GM12872 (cell line): ENCODE measurements at regions not wholly inside any gene's neighbourhood (a gene's known extent, or its start where the extent isn't known, plus 50 kb on each side); places are given as distances from the start of the nearest gene placed in this dataset.

Experiments used
- TF ChIP-seq, protein P1 (sequence below): IDR thresholded peaks from 3 replicates; pipeline ENCODE4 v1.5.1; 2011; ENCODE audit warnings: low read depth, mild to moderate bottlenecking, low read length, moderate library complexity; ENCODE audit not compliant: insufficient read depth

GRCh38 chr18:37956020-37956419 lies 390.4 kb upstream of the CELF4 start:
- TF ChIP-seq, protein P1, sequence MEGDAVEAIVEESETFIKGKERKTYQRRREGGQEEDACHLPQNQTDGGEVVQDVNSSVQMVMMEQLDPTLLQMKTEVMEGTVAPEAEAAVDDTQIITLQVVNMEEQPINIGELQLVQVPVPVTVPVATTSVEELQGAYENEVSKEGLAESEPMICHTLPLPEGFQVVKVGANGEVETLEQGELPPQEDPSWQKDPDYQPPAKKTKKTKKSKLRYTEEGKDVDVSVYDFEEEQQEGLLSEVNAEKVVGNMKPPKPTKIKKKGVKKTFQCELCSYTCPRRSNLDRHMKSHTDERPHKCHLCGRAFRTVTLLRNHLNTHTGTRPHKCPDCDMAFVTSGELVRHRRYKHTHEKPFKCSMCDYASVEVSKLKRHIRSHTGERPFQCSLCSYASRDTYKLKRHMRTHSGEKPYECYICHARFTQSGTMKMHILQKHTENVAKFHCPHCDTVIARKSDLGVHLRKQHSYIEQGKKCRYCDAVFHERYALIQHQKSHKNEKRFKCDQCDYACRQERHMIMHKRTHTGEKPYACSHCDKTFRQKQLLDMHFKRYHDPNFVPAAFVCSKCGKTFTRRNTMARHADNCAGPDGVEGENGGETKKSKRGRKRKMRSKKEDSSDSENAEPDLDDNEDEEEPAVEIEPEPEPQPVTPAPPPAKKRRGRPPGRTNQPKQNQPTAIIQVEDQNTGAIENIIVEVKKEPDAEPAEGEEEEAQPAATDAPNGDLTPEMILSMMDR, result no peak

DNA sequence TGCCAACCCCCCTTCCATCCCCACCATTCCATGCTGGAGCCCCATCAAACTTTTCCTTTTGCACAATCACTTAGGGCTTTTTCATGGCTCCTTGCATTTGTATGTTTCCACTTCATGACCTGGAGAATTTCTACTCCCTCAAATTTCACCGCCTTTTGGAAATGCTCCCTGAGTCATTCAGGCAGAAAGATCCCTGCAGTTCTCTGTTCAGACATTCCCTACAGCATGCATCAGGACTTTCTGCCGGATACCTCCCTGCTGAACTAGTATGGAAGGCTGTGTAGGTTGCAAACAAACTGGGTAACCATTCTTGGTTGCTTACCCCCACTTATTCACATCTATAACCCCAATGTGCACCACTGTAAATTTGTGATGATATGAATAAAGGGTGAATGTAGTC lies 389.6 kb upstream of the CELF4 start:
- TF ChIP-seq, protein P1, result no peak

- TF ChIP-seq, protein P1, result no peak
These were observed 388.3 kb upstream of the CELF4 start for GRCh38 chr18:37953876-37954275.

GRCh38 chr18:37948471-37948870 lies 382.9 kb upstream of the CELF4 start:
- TF ChIP-seq, protein P1, result no peak

DNA sequence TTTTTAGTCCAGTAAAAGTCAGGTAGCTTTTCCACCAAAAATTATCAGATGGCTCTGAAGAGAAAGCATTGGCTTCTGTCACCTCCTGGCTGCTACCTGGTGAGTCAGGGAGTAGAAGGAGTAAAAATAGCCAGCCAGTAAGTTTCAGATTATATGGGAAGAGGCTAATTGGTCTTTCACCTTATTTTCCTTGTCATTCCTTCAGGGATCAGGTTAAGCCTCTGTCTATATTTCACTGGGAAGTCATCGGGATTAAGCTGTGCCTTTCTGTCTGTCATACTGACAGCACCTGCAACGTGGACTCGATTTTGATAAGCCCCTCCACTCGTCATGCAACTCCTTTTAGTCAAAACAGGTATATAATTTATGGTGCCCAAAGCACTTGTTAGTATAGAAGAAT lies 380.7 kb upstream of the CELF4 start:
- TF ChIP-seq, protein P1, result no peak

DNA sequence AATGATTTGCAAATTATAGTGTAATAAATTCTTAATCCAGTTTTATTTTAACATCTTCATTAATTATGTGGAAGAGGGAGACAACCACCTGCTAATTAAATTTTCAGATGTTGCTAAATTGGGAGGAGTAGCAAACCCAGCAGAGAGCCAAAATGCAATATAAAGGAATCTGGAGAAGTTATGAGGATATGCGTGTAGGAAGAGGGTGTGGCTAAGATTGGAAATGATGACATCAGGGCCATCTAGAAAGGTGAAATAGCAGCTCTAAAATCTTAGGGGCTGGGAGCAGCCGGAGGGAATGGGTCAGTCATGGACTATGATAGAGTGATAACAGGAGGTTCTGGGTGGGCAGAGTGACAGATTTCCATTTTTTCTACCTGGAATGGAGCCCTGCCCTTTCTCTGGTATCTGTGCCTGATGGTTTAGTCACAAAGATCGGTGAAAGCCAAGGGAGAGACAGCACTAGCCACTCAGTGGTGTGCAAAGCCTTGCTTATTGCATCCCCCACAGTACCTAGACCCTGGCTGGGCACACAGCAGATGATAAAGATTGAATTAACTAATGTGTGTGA lies 379.2 kb upstream of the CELF4 start:
- TF ChIP-seq, protein P1, result no peak

GRCh38 chr18:37937287-37937686 lies 371.7 kb upstream of the CELF4 start:
- TF ChIP-seq, protein P1, result no peak
